Ramos (cell line): ENCODE measurements at regions not wholly inside any gene's neighbourhood (a gene's known extent, or its start where the extent isn't known, plus 50 kb on each side); places are given as distances from the start of the nearest gene placed in this dataset.

Experiments
- in situ Hi-C: fragments of 300-500 bp; cut with MboI; formaldehyde crosslinking; loops from one replicate; pipeline ENCODE4 v1.14.3; 2022; ENCODE audit warnings: low sequenced_read_pairs; ENCODE audit not compliant: unreplicated experiment

DNA sequence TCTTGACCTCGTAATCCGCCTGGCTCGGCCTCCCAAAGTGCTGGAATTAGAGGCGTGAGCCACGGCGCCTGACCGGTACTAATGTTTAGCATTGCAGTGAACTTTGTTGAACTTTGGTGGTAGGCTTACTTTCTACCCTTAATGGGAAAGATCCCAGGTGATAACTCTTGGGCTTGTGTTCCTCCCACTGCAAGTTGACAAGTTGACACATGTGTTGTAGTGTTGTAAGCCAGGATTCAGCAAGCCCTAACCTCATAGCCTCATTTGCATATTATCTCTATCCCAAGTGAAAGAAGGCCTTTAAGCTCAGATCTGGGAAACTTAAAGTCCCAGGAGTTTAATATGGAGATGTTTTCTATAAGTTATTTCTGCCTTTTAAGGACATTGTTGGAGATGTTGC, 80.0 kb upstream of the CLCN4 start:
- in situ Hi-C loops, result no loop called here

DNA sequence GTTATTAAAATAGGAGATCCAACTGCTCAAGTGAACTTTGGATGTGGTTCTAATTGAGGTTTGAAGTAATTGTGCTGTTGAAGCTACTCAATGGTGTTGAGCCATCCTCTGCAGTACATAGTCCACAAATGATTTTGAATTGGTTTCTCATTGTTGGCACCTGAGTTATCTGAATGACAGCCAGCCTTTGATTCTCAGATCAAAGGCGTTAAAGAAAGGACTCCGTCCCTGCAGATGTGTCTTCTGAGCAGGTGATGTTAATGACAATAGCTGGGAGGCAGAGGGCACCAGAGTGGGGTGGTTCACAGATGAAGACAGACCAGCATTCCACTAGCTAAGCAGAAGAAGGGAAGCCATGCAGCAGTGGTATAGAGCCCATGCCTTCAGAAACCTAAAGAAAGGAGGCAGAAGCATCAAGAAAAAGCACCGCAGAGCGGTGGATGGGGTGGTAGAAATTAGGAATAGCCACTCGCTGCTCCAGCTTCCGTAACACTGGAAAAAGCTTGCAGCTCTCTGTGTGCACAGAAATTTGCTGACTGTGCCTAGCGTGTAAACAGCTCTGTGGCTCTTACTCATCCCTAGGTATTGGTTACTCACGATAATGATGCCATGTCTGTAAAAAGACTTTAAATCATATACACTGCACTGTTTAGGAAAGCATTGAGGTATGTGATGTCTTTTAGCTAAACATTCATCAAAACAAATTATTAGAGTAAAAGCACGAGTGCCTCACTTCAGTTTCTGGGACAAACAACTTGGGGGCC, 79.2 kb upstream of the CLCN4 start:
- in situ Hi-C loops, result no loop called here

DNA sequence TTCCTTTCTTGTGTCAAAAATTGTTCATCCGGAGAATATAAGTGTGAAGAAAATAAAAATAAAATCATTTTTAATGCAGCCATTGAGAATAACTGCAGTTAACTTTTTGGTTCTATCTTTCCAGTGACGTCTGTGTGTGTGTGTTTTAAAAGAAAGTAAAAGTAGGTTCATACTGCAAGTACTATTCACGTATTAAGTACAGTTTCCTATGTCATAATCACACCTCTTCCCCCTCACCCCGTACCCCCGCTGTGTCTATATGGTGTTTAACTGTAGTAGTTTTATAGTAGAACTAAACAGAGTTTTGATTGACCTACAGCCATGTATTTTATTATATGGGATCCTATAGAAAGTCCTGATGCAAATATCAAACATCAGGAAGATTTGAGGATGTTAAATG, 78.5 kb upstream of the CLCN4 start:
- in situ Hi-C loops, result no loop called here

DNA sequence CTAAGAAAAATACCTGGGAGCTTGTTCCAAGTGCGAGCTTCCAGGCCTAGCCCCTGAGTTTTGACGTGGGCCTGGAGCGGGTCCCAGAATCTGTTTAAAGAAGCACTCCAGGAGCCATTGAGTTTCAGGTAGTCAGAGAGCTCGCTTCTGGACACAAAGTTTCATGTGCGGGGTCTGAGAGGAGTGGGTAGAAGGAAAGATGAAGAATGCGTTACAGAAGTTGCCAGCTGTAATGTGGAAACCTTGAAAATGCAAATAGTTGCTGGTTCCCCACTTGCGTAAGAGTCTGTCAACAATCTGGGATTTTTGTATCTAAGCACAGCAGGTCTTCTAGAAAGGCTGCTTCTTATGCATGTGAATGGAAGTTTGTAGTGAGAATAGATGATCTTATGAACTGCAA, 77.5 kb upstream of the CLCN4 start:
- in situ Hi-C loops, result no loop called here

DNA sequence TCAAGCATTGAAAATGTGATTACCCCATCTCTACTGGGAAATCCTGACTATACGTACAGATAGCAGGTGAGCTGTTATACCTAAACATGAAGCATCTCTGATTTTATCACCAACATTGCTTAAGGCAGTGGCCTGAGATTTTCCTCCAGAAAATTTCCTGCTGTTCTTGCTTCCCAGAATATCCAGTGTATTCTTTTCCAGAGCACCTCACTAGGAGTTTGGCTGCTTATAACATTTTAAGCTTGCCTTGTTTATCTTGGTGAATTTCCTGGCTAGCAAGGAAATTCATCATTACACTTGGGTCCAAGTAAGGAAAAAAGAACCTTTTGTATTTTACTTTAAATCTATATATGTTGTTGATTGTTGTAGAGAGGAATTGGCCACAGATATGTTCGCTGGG, 73.0 kb upstream of the CLCN4 start:
- in situ Hi-C loops, result no loop called here

DNA sequence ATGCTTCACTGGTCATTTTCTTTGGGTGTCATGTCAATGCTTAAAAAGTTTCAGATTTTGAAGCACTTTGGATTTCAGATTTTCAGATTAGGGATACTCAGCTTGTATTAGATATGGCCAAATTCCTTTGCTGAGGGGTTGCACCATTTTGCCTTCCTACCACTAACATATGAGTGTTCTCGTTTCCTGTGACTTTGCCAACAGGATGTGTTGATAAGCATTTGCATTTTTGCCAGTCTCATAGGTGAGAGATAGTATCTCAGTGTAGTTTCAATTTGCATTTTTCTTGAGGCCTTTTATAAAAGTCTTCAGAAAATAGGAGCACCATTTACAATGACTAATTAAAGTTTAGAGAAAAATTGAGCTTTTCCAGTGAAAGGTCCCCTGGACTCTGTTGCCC, 71.6 kb upstream of the CLCN4 start:
- in situ Hi-C loops, result no loop called here

DNA sequence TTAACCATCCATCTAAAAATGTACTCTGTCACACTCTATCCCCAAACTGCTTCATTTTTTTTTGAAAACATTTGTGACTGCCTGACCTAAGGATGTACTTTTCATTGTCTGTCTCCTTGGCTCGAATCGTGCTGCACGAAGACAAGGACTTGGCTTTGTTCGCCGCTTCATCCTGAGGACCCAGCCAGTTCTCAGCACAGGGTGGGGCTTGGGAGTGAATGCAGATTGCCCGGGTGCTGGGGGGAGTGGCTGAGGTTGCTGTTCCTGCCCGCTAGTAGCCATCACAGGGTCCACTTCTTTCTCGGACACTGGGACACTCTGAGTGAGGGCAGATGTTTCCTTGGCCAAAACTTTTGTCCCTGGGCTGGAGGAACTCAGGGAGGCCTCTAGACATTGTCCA, 70.1 kb upstream of the CLCN4 start:
- in situ Hi-C loops, result no loop called here

DNA sequence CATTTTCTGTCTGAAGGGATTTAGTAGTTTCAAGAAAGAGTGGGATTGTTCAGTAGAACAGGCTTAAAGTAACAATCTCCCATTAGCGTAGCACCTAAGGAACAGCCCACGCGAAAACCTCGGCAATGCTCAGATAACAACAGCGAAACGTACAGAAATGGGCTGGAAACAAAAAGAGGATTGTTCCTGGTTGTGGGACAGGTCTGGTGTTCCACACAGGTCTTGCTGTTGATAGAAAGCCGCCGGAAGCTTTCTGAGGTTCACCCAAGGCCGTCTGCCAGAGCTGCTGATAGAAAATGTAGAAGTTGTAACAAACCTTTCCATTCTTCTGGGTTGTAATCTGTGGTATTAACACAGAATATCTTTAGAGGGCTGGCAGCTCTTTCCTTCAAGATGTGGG, 69.4 kb upstream of the CLCN4 start:
- in situ Hi-C loops, result no loop called here

DNA sequence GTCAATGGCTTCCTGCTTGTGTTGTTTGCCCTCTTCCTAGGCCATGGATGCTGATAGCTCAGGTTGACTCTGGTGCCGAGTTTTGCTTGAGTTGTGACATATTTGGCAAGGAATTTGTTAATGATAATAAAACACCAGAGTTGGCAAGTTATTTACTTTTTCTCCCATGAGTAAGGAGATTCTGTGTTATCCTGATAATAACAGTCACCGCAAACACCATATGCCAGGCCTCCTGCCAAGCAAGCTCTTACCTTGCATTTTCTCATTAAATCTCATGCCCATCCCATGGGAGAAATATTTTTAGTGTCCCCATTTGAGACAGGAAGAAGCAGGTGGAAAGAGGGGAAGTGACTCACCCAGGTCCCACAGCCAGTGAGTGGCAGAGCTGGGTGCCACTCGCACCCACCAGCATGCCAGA, 67.4 kb upstream of the CLCN4 start:
- in situ Hi-C loops, result no loop called here

DNA sequence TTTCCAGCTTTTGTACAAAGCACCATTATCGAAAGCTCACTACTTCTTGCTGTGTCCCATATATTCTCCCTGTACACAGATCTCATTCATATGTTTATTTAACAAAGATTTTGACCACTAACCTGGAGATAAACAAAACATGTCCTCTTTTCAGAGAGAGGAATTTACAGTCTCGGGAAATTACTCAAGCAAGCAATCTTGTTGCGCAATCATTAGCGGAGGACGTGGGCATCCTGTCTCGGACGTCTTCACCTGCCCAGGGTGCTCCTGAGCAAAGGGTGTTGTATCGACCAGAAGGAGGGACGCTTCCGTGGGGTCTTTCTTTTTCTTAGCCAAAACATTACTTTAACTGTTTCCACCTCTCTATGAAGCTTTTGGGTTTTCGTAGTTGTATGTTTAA, 66.5 kb upstream of the CLCN4 start:
- in situ Hi-C loops, result no loop called here

DNA sequence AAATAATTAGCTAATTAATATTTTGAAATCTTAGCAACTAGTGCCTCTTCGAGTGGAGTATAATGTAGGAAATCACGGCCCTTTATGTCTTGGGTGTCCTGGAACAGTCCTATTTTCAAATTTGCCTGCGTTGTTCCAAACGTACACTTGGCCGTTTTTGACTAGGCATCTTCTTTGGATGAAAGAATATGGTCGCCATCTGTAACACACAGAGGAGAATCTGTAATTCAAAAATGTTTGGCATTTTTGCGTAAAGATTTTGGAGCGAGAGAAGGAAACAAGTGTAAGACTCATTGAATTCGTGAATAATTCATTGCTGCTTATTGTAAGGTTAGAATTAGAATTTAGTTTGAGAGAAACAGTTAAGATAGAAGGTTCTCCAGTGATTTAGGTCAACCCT, 61.5 kb upstream of the CLCN4 start:
- in situ Hi-C loops, result no loop called here

DNA sequence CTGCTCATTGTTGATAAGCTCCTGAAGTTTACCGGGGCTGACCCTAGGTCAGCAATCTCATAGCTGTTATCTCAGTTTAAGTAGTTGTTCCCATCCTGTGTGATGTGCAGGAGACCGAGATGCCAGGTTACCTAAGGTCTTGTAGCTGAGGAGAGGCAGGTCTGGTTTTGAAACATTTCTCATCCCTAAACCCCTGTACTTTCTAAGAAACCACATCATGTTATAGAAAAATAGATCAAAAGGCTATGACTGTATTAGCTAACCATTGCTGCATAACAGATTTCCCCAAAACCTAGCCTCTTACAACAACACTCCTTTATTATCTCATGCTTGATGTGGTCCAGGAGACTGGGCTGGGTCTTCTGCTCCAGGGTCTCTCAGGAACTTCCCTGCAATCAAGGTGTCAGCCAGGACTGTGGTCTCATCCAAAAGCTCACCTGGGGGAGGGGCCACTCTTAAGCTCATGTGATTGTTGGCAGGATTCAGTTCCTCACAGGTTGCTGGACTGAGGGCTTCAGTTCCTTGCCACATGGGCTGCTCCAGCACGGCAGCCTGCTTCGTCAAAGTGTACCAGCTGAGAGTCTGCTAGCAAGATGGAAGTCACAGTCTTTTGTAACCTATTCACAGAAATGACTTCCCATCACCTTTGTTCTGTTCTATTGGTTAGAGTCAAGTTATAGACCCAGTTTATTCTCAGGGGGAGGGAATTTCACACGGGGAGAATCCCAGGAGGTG, 60.9 kb upstream of the CLCN4 start:
- in situ Hi-C loops, result no loop called here

DNA sequence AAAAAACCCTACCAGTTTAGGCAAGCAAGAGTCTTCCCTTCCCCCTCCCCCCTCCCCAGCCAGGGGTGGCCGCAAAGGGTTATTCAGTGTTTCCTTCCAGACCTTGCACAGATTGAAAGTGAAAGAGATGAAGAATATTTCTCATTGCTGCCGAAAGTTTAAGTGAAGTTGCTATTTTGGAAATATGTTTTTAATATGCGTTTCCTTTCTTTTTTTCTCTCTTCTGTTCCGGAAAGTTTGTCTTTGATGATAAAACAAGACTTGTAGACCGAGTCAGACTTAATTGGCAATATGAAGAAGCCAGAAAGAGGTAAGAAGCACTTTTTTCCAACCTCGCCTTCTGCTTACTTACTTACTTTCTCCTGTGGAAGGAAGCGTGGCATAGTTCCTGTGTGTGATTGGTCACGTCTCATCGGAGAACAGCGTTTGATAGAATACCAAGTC, 58.5 kb upstream of the CLCN4 start:
- in situ Hi-C loops, result no loop called here

DNA sequence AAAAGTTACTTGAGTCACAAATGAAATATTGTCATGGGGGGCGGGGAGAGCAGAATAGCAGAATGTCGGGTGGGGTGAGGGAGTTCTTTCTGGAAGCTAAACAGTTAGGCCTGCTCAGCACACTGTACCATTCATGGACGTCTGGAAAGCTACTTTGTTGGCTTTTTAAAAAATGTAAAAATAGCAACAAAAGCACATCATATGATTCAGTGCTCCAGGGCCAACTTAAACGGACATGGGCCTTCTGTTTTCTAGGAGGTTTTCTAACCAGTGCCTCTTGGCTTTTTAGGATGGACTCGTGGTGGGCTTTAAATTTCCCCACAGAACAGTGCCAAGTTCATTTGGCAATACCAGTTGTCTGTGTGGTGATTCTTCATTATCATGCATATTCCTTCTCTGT, 57.4 kb upstream of the CLCN4 start:
- in situ Hi-C loops, result no loop called here

DNA sequence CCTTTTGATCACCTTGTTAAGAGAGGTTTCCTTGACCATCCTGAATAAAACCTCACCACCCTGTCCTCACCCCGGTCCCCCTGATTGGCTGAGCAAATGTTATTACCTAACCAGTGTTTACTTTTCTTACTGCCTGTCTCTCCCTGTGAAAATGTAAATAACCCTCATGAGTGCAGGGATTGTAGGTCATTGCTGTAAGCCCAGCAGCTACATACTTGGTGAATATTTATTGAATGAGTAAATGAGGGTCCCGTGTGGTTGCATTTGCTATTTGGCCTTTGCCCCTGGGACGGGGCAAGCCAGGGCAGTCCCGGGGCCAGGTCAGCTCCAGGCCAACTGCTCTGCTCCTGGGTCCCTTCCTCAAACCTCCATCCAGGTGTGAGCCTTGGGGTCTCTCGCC, 55.5 kb upstream of the CLCN4 start:
- in situ Hi-C loops, result no loop called here

DNA sequence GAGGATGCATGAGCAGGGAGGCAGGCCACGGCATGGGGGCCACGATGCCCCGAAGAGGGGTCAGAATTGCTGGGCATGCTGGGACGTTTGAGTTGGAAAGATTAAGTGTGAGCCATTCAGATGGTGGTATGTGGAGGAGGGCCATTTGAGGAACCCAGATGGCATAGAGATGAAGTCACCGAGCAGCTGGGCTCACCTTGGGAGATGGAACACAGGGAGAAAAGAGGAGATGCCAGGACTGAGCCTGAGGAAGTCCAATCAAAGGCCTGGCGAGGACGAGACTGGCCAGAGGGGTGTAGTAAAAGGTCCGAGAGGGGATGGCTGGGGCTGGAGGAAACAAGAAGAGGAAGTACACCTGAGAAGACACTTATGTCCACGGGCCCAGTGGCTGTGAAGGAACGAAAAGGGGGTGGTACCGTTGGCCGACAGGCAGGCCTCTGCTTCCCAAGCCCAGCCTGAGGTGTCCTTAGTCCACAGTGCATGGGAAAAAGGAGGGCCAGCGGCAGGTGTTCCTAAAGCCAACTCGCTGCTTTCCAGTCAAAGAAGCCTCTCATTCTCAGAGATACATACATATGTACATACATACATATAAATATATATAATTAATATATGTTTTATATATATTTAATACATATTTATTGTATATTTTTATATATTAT, 54.6 kb upstream of the CLCN4 start:
- in situ Hi-C loops, result no loop called here

DNA sequence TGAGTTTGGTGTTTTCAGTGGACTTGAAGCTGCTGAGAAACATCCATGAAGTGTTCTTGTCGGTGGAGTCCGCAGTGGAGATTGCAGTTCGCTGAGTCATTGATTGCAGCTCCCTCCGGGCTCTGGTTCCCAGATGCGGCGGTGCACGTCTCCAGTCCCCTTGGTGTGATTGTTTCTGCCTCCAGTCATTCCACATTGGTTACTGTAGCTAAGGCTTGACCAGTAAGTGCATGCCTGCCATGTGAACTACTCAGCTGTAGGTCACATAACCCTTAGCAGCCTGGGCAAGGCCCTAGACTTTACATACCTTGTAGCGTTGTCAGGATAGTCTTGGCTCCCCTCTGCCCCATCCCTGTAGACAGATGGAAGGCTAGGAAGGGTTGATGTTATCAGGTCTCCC, 53.8 kb upstream of the CLCN4 start:
- in situ Hi-C loops, result no loop called here

DNA sequence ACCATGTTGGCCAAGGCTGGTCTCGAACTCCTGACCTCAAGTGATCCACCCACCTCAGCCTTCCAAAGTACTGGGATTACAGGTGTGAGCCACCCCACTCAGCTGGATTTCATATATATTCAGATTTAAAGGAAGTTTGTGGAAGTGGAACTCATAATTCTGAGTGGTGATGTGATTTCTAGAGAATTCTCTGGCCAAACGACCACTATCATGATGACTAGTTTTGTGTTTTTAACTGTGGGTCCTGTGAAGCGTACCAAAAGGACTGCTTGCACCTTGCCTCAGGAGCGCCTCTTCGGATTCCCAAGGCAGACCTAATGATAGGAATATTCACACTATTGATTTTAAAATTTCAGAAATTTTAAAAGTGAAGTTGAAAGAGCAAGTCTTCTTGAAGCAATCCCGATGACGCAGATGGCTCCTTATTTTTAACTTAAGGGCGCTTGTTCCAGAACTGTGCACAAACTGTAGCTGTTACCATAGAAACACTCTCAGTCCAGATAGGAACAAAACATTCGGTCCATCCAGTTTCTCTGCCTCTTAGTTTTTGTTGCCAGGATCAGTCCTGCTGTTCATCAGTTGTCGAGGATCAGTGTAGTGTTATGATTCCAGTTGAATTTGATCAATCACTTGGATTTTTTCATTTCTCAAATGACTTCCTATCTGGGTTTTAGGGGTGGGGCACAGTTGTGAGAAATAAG, 51.7 kb upstream of the CLCN4 start:
- in situ Hi-C loops, result no loop called here

DNA sequence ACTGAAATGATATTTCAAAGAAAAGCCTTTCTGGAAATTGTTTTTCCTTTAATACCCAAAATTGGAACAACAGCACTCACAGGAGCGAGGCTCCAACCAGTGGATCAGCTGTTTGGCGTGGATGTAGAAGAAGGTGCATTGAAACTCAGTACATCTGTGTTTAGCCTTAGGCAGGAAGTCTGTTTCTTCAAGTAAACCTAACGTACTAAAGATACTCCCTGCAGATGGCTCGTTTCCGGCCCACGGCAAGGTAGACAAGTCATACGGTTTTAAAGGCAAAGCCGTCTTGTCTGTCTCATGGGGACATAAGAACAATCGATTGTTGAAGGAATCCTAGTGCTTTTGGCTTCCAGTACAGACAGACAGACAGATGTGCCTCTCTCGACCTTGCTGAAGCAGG, 50.0 kb upstream of the CLCN4 start:
- in situ Hi-C loops, result no loop called here
